ENCODE measurements at regions not wholly inside any gene's neighbourhood (a gene's known extent, or its start where the extent isn't known, plus 50 kb on each side); places are given as distances from the start of the nearest gene placed in this dataset.

DNA sequence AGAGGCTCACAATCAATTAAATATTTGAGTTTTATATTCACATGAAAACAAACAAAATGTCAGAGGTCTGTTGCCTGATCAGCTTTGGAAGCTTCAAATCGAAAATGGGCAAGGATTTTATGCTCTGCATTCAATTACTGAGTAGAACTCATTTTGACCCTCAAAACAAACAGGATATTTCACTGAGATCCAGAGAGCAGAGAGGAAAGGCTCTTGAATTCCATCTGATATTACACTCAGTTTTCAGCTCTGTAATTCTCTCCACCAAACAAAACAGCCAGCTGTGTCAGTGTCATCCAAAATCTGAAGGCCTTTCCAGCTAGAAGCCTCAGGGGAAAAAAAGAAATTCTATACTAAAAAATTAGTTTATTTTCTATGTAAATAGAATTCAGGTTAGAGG, 128.6 kb upstream of the FLRT2 start:
- no peak for DNase-seq (ENCODE audit: low read depth)
- Histone ChIP-seq H3K4me3 (ENCODE audit: low read depth, low read length) (no peak overlapping the region), H3K27me3 (ENCODE audit: control insufficient read depth, insufficient read depth, low read length) (no peaks in the 10 kb centered on the region), H3K36me3 (ENCODE audit: control insufficient read depth, insufficient read depth, low read length) (no peaks in the 10 kb centered on the region)
- TF ChIP-seq, protein P1, sequence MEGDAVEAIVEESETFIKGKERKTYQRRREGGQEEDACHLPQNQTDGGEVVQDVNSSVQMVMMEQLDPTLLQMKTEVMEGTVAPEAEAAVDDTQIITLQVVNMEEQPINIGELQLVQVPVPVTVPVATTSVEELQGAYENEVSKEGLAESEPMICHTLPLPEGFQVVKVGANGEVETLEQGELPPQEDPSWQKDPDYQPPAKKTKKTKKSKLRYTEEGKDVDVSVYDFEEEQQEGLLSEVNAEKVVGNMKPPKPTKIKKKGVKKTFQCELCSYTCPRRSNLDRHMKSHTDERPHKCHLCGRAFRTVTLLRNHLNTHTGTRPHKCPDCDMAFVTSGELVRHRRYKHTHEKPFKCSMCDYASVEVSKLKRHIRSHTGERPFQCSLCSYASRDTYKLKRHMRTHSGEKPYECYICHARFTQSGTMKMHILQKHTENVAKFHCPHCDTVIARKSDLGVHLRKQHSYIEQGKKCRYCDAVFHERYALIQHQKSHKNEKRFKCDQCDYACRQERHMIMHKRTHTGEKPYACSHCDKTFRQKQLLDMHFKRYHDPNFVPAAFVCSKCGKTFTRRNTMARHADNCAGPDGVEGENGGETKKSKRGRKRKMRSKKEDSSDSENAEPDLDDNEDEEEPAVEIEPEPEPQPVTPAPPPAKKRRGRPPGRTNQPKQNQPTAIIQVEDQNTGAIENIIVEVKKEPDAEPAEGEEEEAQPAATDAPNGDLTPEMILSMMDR (IDR thresholded peaks at IDR 0.05; ENCODE audit: insufficient read depth, low read length, poor library complexity, severe bottlenecking) = no peak

DNA sequence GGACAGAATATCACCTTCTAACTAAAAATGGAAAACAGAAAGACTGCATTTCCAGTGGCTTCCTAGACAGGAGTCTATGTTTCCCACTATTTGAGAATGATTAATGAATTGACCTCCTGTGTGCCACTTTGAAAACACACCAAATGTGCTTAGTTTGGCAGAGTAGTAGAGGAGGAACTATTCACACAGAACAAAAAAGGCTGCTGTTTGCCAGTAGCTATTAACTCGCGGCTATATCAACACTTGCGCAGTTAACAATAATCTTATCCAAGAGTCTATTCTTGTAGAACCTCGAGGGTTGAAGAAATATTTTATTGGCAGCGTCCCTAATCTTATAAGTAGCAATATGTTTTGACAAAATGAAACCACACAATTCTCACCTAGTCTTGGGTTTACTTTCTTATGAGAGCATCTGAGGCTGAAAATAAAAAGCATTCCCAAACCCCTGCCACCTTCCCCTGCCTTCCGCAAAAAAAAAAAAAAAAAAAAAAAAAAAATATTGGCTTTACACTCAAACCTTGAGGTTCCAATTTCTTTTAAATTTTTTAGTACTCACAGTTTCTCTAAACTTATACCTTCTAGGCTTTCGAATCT, 127.3 kb upstream of the FLRT2 start:
- no peak for DNase-seq (ENCODE audit: low read depth)

DNA sequence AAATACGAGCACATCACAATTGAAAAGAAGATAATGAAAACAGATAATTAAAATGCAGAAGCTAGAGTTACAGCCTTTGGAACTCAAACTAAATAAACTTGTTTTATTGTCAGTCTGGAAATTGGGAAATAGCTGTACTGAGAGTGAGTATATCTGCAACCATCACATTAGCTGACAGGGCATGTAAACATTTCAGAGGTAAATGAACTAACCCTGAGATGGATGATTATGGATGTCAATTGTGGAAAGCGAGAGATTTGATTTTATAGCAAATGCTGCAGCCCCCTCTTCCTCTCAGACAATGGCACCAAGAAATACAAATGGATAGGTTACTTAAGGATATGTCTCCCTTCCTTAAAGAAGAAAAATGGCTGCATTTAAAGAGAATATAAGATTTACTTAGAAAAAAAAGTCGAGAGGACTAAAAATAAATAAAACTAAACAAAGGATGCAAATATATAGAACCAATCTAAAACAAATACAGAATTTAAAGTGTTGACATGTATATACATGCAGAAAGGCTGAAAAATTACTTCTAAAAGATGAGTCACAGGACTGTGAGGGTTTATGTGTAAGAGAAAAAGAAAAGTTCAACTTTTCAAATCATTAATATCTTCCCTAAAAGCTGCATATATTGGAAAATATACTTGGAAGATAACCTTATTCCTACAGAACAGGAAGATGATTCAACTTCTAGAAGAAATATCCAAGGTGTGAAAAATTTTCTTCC, 120.3 kb upstream of the FLRT2 start:
- Histone ChIP-seq H3K4me3 (ENCODE audit: low read depth, low read length) (no peak overlapping the region), H3K27me3 (ENCODE audit: control insufficient read depth, insufficient read depth, low read length) (no peaks in the 10 kb centered on the region), H3K36me3 (ENCODE audit: control insufficient read depth, insufficient read depth, low read length) (no peaks in the 10 kb centered on the region)
- DNase-seq (ENCODE audit: low read depth) = no peak
- TF ChIP-seq, protein P1 (IDR thresholded peaks at IDR 0.05; ENCODE audit: insufficient read depth, low read length, poor library complexity, severe bottlenecking) = no peak

More for the DNA sequence above, 127.3 kb upstream of the FLRT2 start:
- Histone ChIP-seq H3K4me3 (ENCODE audit: low read depth, low read length) (no peak overlapping the region), H3K36me3 (ENCODE audit: control insufficient read depth, insufficient read depth, low read length) (no peaks in the 10 kb centered on the region), H3K27me3 (ENCODE audit: control insufficient read depth, insufficient read depth, low read length) (no peaks in the 10 kb centered on the region)
- TF ChIP-seq, protein P1 (IDR thresholded peaks at IDR 0.05; ENCODE audit: insufficient read depth, low read length, poor library complexity, severe bottlenecking) = no peak

DNA sequence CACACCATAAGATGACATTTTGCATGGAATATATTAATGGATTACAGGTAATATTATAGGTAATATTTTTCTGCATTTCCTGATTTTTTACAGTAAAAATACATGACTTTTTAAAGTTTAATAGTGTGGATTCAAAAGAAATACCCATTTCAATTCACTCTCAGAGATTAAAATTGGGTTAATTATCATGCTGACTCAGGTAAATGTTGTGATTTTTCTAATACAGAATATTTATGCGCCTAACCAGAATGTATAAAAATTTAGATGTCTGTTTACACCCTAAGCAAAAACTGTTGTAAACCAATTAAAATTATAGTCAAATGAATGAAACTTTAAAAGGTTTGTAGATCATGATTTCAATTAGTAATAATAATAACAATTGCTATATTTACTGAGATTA, 117.2 kb upstream of the FLRT2 start:
- no peaks in the 10 kb centered on the region for H3K36me3 ChIP-seq (ENCODE audit: control insufficient read depth, insufficient read depth, low read length)
- no peak for DNase-seq (ENCODE audit: low read depth)
- H3K4me3 ChIP-seq (ENCODE audit: low read depth, low read length) = no peak overlapping the region
- TF ChIP-seq, protein P1 (IDR thresholded peaks at IDR 0.05; ENCODE audit: insufficient read depth, low read length, poor library complexity, severe bottlenecking) = no peak
- no peaks in the 10 kb centered on the region for H3K27me3 ChIP-seq (ENCODE audit: control insufficient read depth, insufficient read depth, low read length)

DNA sequence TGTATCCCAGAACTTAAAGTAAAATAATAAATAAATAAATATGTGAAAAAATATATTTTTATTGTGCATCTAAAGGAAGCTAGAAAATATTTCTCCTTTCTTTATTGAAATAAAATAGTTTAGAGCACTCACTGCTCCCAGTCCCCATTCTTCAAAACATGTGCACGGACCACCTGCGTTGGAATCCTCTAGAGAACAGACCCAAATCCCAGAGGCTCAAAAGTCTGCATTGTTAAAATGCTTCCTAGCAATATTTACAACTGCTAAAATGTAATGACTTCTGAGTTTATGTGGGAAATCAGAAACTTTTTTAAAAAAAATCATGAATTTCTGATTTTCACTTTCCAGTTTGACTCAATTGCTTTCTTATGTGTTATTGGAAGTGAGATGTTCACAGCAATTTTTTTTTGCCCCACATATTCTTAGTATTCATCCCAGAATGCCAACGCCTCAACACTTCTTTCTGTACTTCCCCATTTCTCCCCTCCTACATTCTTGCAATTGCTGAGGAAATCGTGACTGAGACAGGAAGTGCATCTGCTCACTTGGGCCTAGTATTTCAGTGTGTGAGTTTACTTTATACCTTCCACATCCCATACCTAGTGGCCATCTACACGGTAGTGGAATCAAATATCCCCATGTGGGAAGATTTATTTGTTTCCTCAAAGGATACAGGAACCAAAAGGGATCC, 116.0 kb upstream of the FLRT2 start:
- TF ChIP-seq, protein P1 (IDR thresholded peaks at IDR 0.05; ENCODE audit: insufficient read depth, low read length, poor library complexity, severe bottlenecking) = no peak
- no peak overlapping the region for H3K4me3 ChIP-seq (ENCODE audit: low read depth, low read length)
- H3K36me3 ChIP-seq (ENCODE audit: control insufficient read depth, insufficient read depth, low read length) = no peaks in the 10 kb centered on the region
- no peak for DNase-seq (ENCODE audit: low read depth)
- H3K27me3 ChIP-seq (ENCODE audit: control insufficient read depth, insufficient read depth, low read length) = no peaks in the 10 kb centered on the region

All from kidney epithelial cell (primary cell).